D721Med (cell line): ENCODE measurements at regions not wholly inside any gene's neighbourhood (a gene's known extent, or its start where the extent isn't known, plus 50 kb on each side); places are given as distances from the start of the nearest gene placed in this dataset.

Source experiments
- DNase-seq: peaks from one replicate; pipeline ENCODE4 v3.0.0; 2011; ENCODE audit warnings: low spot score; ENCODE audit not compliant: insufficient read length
- FAIRE-seq: peaks from 2 replicates; lab custom pipeline; 2011; peaks lifted over from hg19 to GRCh38; lab: Jason Lieb, UNC
- CTCF ChIP-seq: IDR thresholded peaks from 2 replicates; pipeline ENCODE4 v1.5.1; 2012; ENCODE audit warnings: mild to moderate bottlenecking, control low read depth; ENCODE audit not compliant: insufficient read depth; ENCODE audit errors: missing control alignments

- no peak for TF ChIP-seq CTCF
- no peak for FAIRE-seq
- DNase-seq = no peak
Measured at GRCh38 chr5:125503946-125504345, 757.5 kb upstream of the ZNF608 start.

DNA sequence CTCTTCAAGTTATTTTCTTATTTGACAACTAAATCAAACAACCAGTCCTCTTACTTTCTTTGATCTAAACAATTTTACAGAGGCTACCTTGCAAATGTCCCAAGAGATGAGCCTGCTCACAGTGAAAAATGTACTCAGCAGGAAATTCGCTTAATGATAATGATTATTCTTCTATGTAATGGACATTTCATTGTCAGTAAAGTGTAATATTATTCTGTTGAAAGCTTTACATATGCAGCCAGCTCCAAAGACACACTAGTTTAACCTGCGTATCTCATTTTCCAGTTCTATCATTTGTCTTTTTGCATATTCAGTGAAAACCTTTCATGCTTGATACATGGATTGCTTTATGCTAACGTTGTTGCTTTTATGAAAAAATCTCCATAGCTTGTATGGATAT lies 758.7 kb upstream of the ZNF608 start:
- DNase-seq = no peak

DNA sequence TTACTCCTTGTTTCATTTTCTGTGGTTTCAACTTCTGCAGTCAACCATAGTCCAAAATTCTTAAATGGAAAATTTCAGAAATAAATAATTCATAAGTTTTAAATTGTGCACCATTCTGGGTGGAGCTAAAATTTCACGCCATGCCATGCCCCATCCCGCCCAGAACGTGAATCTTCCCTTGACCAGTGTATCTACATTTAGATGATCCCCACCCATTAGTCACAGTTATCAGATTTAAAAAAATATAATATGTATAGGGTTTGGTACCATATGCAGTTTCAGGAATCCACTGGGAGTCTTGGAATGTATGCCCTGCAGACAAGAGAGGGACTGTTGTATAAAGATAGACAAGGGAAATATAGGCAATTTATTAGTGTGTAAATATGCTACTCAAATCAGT lies 759.7 kb upstream of the ZNF608 start:
- no peak for FAIRE-seq
- no peak for DNase-seq
- TF ChIP-seq CTCF = no peak

More for the DNA sequence above, 758.7 kb upstream of the ZNF608 start:
- no peak for FAIRE-seq
- no peak for TF ChIP-seq CTCF

DNA sequence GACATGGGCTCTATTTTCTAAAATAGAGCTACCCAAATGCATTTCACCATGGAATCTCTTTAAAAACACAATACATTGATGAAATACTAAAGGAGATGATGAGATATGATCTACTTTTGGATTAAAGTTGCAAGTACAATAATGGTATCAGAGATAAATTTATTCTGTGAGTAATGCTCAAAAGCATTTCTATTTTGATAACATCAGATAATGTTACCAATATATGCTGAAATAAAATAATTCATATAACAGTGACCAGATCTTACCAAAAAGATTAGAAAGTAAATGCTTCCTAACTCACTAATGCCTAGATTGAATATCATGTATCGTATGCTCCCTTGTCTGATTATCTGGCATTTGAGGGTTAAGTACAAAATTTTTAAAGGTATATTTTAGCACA lies 761.8 kb upstream of the ZNF608 start:
- FAIRE-seq = no peak
- no peak for TF ChIP-seq CTCF
- no peak for DNase-seq

DNA sequence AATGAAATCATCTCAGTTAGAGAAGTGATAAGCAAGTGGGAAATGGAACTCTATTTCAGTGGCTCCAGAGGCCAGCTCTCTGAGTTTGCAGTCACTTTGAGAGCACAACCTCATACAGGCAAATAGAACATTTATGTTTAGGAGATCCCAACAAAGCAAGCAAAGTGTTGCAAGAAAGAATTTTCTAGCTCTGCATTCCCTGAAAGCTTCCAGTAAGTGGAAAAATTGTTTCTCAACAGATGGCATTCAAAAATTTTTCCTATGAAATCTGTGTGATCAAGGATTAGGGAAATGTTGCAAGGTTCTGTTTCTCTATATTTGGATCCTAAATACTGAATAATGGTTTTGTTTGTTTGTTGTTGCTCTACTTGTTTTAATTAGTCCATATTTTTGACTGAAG lies 764.2 kb upstream of the ZNF608 start:
- FAIRE-seq = no peak
- no peak for TF ChIP-seq CTCF
- no peak for DNase-seq

DNA sequence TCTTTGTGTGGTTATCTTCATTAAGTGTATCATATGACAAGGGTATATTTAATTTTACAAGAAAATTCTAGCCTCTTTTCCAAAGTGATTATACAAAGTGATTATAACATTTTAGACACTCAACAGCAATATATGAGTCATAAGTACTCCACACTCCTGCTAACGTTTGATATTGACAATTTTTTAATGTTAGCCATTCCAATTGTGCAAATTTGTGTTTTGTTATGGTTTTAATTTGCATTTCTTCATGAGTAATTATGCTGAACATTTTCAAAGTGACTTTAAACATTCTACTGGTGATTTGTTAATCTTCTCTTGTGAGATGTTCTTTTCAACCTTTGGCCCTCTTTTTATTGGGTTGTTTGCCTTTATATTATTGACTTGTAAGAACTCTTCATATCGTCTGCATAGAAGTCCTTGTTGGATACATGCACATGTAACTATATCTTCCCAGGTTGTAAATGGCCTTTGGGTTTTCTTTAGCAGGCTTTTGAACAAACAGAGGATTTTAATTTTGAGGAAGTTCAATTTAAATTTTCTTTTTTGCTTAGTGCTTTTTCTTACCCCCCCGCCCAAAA lies 771.6 kb upstream of the ZNF608 start:
- DNase-seq (no peak), FAIRE-seq (no peak)
- TF ChIP-seq CTCF = no peak

DNA sequence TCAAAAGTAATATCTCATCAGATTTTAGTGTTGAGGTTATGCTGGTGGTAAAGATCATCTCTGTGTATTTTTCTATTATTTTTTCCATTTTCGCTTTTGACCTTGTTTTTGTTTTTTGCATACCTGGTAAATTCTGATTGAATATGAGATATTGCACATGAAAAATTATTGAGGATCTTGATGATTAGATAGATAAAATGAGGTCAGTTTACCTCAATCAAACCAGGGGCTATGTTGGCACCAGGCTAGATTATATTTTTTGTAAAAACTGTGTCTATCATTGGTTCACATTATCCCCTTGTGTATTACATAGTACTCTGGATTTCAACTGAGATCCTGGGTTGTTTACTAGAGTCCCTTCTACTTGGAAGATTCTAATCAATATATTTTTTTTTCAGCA lies 774.9 kb upstream of the ZNF608 start:
- DNase-seq = no peak
- TF ChIP-seq CTCF = no peak
- no peak for FAIRE-seq
